GM21447 (cell line): ENCODE measurements at regions not wholly inside any gene's neighbourhood (a gene's known extent, or its start where the extent isn't known, plus 50 kb on each side); places are given as distances from the start of the nearest gene placed in this dataset.
"Not testable (repeated sequence)": the region's sequence is repeated elsewhere in the genome, so short reads cannot be mapped to it uniquely, and the experiment has no call there.

Source experiments
- ATAC-seq: cut with Tn5 transposase; IDR thresholded peaks from one replicate; pipeline ENCODE4 v1.9.1; 2021; ENCODE audit not compliant: unreplicated experiment

- no peak for ATAC-seq
Observed at GRCh38 chr3:177382944-177383343, 185.7 kb upstream of the TBL1XR1 start.

- ATAC-seq: no peak
Observed at GRCh38 chr3:177385186-177385585, 187.9 kb upstream of the TBL1XR1 start.

GRCh38 chr3:177385831-177386301 is 188.6 kb upstream of the TBL1XR1 start:
- no peak for ATAC-seq

- ATAC-seq: no peak
Observed at GRCh38 chr3:177388209-177388608, 190.9 kb upstream of the TBL1XR1 start.

- ATAC-seq: not testable (repeated sequence)
Observed at GRCh38 chr3:177394231-177395024, 197.1 kb upstream of the TBL1XR1 start.

GRCh38 chr3:177396733-177397132 is 199.5 kb upstream of the TBL1XR1 start:
- ATAC-seq: no peak

GRCh38 chr3:177401375-177401774 is 204.1 kb upstream of the TBL1XR1 start:
- ATAC-seq: no peak

- no peak for ATAC-seq
Observed at GRCh38 chr3:177402533-177402932, 205.3 kb upstream of the TBL1XR1 start.

GRCh38 chr3:177405191-177405672 is 207.9 kb upstream of the TBL1XR1 start:
- no peak for ATAC-seq

- ATAC-seq: no peak
Observed at GRCh38 chr3:177410730-177411129, 213.4 kb upstream of the TBL1XR1 start.

- ATAC-seq: no peak
Observed at GRCh38 chr3:177411201-177411600, 213.9 kb upstream of the TBL1XR1 start.

GRCh38 chr3:177412677-177413170 is 215.4 kb upstream of the TBL1XR1 start:
- not testable (repeated sequence) for ATAC-seq

- ATAC-seq: no peak
Observed at GRCh38 chr3:177414093-177414492, 216.8 kb upstream of the TBL1XR1 start.

- no peak for ATAC-seq
Observed at GRCh38 chr3:177418787-177419186, 221.5 kb upstream of the TBL1XR1 start.

GRCh38 chr3:177419904-177420601 is 222.8 kb upstream of the TBL1XR1 start:
- no peak for ATAC-seq

- ATAC-seq: no peak
Observed at GRCh38 chr3:177420651-177421480, 223.6 kb upstream of the TBL1XR1 start.

GRCh38 chr3:177421481-177421785 is 224.2 kb upstream of the TBL1XR1 start:
- no peak for ATAC-seq

GRCh38 chr3:177424521-177424920 is 227.2 kb upstream of the TBL1XR1 start:
- ATAC-seq: no peak

- ATAC-seq: no peak
Observed at GRCh38 chr3:177425042-177425441, 227.8 kb upstream of the TBL1XR1 start.

GRCh38 chr3:177426106-177426877 is 229.0 kb upstream of the TBL1XR1 start:
- no peak for ATAC-seq
